ENCODE measurements at regions not wholly inside any gene's neighbourhood (a gene's known extent, or its start where the extent isn't known, plus 50 kb on each side); places are given as distances from the start of the nearest gene placed in this dataset.
"Not testable (repeated sequence)": the region's sequence is repeated elsewhere in the genome, so short reads cannot be mapped to it uniquely, and the experiment has no call there.

DNA sequence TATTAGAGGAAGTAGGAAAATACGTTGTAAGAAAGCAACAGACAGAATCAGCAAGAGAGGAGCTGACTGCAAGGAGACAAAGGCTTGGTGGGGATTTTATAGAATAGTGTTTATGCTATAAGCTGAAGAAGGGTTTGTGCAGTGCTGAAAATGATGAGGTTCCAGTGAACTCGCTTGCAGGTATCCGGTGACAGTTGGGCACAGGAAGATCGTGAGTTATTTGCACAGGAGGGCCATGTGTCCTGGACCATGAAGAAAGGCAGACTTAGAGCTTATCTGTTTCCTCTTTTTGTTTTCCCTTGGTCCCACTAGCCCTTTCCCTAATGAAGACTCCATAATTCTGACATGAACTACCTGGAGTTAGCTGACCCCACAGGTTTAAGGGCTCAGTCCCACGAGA lies 61.4 kb downstream of the NXNL2 start:
- no peak for DNase-seq

- no peak for DNase-seq
Measured at GRCh38 chr9:88604836-88605511, 70.0 kb downstream of the NXNL2 start.

- no peak for DNase-seq
Measured at GRCh38 chr9:88605512-88606362, 70.8 kb downstream of the NXNL2 start.

DNA sequence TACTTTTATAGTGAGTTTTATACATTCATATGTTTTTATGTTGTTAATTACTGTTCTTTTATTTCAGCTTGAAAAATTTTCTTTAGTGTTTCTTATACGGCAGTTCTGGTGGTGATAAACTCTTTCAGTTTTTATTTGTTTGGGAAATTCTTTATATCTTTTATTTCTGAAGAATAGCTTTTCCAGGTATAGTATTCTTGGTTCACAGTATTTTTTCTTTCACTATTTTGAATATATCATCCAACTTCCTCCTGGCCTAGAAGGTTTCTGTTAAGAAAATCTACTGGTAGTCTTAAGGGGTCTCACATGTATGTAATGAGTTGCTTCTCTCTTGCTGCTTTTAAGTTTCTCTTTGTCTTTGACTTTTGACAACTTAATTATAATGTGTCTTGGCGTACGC lies 79.4 kb downstream of the NXNL2 start:
- no peak for DNase-seq

DNA sequence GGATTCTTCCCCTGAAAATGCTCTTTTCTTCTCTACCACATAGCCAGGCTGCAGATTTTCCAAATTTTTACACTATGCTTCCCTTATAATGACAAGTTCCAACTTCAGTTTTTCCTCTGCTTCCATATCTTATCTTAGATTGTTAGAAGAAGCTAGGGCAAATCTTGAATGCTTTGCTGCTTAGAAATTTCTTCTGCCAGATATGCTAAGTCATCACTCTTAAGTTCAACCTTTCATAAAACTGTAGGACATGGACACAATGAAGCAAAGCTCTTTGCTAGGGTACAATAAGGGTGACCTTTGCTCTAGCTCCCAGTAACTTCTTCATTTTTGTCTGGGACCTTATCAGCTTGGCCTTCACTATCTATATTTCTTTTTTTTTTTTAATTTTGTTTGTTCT lies 88.7 kb downstream of the NXNL2 start:
- DNase-seq = no peak

GRCh38 chr9:88628114-88628513 lies 93.1 kb downstream of the NXNL2 start:
- DNase-seq = no peak

DNA sequence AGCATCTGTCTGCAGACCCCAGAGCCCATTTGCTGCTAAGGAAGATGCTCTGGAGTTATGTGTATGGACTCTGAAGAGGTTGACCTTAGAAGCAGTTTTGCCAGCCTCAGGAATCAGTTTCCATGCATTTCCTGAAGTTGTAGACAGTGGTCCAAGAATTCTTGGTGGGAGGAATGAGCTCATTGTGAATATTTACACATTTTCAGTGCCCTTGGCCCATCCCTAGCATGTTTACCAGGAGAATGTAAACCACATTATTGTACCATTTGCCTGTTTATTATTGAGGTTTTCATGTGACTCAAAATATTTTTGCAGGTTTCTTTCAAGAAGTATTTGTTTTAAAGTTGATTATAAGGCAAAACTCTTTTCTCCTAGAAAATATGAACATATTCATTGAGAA lies 93.8 kb downstream of the NXNL2 start:
- DNase-seq = no peak

- not testable (repeated sequence) for DNase-seq
Measured at GRCh38 chr9:88630574-88630973, 95.6 kb downstream of the NXNL2 start.

- DNase-seq = no peak
Measured at GRCh38 chr9:88635151-88635550, 100.2 kb downstream of the NXNL2 start.

GRCh38 chr9:88641456-88642240 lies 106.7 kb downstream of the NXNL2 start:
- DNase-seq = no peak

GRCh38 chr9:88642336-88642735 lies 107.4 kb downstream of the NXNL2 start:
- no peak for DNase-seq

DNA sequence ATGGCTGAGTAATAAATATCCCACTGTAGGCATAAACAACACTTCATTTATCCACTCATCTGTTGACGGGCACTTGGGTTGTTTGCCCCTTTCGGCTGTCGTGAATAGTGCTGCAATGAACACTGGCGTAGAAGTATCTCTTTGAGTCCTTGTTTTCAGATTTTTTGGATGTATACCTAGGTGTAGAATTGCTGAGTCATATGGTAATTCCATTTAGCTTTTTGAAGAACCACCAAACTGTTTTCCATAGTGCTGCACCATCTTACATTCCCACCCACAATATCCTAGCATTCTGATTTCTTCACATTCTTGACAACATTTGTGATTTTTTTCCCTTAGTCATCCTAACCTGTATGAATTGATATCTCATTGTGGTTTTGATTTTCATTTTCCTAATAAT lies 109.0 kb downstream of the NXNL2 start:
- DNase-seq = no peak

GRCh38 chr9:88645172-88645878 lies 110.3 kb downstream of the NXNL2 start:
- DNase-seq = peak; percentile 3

GRCh38 chr9:88645879-88646199 lies 110.9 kb downstream of the NXNL2 start:
- DNase-seq = no peak

DNA sequence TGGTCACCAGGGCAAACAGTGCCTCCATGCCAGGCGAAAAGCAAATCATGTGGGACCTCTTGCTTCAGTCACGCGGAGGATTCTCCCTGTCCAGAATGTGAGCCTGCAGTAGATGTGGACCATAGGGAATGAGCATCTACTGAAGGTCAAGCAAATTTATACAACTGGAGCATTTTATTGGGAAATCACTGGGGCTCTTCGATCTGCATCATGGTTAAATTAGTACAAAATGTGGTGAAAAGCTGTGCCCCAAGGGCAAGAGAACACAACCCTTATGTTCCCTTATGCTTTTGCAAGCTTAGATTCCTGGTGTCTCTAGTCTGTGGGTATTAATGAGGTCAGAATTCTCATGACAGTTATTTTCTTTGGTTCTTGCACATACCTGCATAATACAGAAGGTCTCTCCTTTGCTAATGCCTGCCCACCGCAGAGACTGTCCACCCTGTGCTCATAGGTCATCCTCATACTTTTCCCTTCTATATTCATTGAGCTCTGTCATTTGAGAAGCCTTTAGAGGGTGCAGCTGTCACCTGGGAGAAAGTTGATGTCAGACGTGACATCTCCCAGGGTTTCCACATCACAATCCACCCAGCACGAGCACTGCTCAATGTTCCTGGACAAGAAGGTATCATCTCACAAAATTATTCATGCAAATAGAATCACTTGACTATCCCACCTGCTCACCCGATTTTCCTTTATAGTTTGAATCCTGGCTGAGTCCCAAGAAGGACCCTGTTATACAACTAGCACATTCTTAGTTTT lies 111.7 kb downstream of the NXNL2 start:
- no peak for DNase-seq

GRCh38 chr9:88651682-88652633 lies 117.0 kb downstream of the NXNL2 start:
- DNase-seq = no peak

GRCh38 chr9:88652876-88653275 lies 117.9 kb downstream of the NXNL2 start:
- DNase-seq = no peak

GRCh38 chr9:88653406-88653805 lies 118.4 kb downstream of the NXNL2 start:
- no peak for DNase-seq

GRCh38 chr9:88653911-88654310 lies 118.9 kb downstream of the NXNL2 start:
- DNase-seq = no peak

- DNase-seq = no peak
Measured at GRCh38 chr9:88657893-88658292, 122.9 kb downstream of the NXNL2 start.

DNA sequence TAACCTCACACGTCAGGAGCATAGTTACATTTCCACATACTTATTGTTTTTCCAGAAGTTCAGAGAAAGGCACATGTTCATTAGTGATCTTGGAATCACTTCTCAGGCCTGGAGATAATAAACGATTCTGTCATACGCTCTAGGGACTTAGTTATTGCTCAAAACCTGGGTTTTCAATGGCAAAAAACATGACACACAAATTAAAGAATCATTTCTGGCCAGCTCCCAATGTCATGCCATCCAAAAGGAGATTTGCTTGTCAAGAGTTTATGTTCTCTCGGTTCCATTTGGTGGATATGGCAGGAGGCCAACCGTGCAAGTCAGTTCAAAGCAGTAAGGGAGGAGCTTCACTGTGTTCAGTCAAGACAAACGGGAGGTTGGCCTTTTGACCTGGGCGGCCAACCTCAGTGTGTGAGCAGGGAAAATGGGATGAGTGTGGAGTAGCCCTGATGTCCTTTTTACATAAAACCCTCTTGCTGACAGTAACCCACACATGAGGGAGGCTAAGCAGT lies 123.4 kb downstream of the NXNL2 start:
- DNase-seq = no peak

Data from DMS53 (cell line).